A549 (cell line): ENCODE measurements at regions not wholly inside any gene's neighbourhood (a gene's known extent, or its start where the extent isn't known, plus 50 kb on each side); places are given as distances from the start of the nearest gene placed in this dataset.

Source experiments
- JUNB ChIP-seq: fragments of >200 bp; sonication (Bioruptor Twin); formaldehyde crosslinking; IDR thresholded peaks from 2 replicates; pipeline ENCODE4 v1.6.1; 2016
- KDM1A ChIP-seq: fragments of 200-600 bp; sonication (generic); IDR thresholded peaks from 2 replicates; pipeline ENCODE4 v1.6.1; 2016; ENCODE audit warnings: low read depth, mild to moderate bottlenecking
- PBX3 ChIP-seq: IDR thresholded peaks from 2 replicates; pipeline ENCODE4 v1.6.1; 2012
- POLR2A ChIP-seq: IDR thresholded peaks from 2 replicates; pipeline ENCODE4 v1.6.1; 2012; ENCODE audit warnings: mild to moderate bottlenecking, low read length
- RAD21 ChIP-seq, 2 experiments: fragments of >200 bp in 1 of 2; sonication (Bioruptor Twin) in 1 of 2; formaldehyde crosslinking in 1 of 2; IDR thresholded peaks in 1 of 2; conservative IDR thresholded peaks in 1 of 2; 2 replicates in 1 of 2; 3 replicates in 1 of 2; pipeline ENCODE4 v1.6.1; 2012 to 2018; ENCODE audit warnings: inconsistent platforms in 1 of 2
- TF ChIP-seq, protein P1 (sequence below): fragments of >200 bp; sonication (Bioruptor Twin); formaldehyde crosslinking; IDR thresholded peaks from 3 replicates; pipeline ENCODE4 v1.5.1; 2016
- TF ChIP-seq, protein P2 (sequence below): fragments of 200-600 bp; sonication (generic); IDR thresholded peaks from 2 replicates; pipeline ENCODE4 v1.6.1; 2016; ENCODE audit warnings: antibody characterized with exemption, mild to moderate bottlenecking, moderate library complexity

GRCh38 chr16:80105160-80105559, 435.6 kb upstream of the DYNLRB2 start:
- TF ChIP-seq, protein P1, sequence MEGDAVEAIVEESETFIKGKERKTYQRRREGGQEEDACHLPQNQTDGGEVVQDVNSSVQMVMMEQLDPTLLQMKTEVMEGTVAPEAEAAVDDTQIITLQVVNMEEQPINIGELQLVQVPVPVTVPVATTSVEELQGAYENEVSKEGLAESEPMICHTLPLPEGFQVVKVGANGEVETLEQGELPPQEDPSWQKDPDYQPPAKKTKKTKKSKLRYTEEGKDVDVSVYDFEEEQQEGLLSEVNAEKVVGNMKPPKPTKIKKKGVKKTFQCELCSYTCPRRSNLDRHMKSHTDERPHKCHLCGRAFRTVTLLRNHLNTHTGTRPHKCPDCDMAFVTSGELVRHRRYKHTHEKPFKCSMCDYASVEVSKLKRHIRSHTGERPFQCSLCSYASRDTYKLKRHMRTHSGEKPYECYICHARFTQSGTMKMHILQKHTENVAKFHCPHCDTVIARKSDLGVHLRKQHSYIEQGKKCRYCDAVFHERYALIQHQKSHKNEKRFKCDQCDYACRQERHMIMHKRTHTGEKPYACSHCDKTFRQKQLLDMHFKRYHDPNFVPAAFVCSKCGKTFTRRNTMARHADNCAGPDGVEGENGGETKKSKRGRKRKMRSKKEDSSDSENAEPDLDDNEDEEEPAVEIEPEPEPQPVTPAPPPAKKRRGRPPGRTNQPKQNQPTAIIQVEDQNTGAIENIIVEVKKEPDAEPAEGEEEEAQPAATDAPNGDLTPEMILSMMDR, result no peak
- TF ChIP-seq KDM1A, result no peak
- no peak for TF ChIP-seq POLR2A
- no peak for TF ChIP-seq RAD21 (conservative IDR thresholded peaks at IDR 0.05 in 1 of 2, IDR thresholded peaks at IDR 0.05 in 1 of 2)
- TF ChIP-seq PBX3, result no peak
- TF ChIP-seq, protein P2, sequence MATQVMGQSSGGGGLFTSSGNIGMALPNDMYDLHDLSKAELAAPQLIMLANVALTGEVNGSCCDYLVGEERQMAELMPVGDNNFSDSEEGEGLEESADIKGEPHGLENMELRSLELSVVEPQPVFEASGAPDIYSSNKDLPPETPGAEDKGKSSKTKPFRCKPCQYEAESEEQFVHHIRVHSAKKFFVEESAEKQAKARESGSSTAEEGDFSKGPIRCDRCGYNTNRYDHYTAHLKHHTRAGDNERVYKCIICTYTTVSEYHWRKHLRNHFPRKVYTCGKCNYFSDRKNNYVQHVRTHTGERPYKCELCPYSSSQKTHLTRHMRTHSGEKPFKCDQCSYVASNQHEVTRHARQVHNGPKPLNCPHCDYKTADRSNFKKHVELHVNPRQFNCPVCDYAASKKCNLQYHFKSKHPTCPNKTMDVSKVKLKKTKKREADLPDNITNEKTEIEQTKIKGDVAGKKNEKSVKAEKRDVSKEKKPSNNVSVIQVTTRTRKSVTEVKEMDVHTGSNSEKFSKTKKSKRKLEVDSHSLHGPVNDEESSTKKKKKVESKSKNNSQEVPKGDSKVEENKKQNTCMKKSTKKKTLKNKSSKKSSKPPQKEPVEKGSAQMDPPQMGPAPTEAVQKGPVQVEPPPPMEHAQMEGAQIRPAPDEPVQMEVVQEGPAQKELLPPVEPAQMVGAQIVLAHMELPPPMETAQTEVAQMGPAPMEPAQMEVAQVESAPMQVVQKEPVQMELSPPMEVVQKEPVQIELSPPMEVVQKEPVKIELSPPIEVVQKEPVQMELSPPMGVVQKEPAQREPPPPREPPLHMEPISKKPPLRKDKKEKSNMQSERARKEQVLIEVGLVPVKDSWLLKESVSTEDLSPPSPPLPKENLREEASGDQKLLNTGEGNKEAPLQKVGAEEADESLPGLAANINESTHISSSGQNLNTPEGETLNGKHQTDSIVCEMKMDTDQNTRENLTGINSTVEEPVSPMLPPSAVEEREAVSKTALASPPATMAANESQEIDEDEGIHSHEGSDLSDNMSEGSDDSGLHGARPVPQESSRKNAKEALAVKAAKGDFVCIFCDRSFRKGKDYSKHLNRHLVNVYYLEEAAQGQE, result no peak
- TF ChIP-seq JUNB, result no peak
